ENCODE measurements at regions not wholly inside any gene's neighbourhood (a gene's known extent, or its start where the extent isn't known, plus 50 kb on each side); places are given as distances from the start of the nearest gene placed in this dataset.

GRCh38 chr10:28954211-28954610, 276.9 kb downstream of the BAMBI start:
- no peak for TF ChIP-seq CTCF (optimal IDR thresholded peaks at IDR 0.05 in 1 of 3, IDR thresholded peaks at IDR 0.05 in 1 of 3, conservative IDR thresholded peaks at IDR 0.05 in 1 of 3; ENCODE audit: extremely low read depth in 1 of 3, insufficient read depth in 2 of 3, low read length in 3 of 3)
- no peak for TF ChIP-seq EZH2 (IDR thresholded peaks at IDR 0.05; ENCODE audit: low read length)
- no peak overlapping the region for H3K4me2 ChIP-seq (ENCODE audit: control insufficient read depth, extremely low read depth, insufficient read depth, low read depth, low read length)
- H3K9me3 ChIP-seq (ENCODE audit: control insufficient read depth, low read depth, low read length): no peaks in the 10 kb centered on the region
- H3K36me3 ChIP-seq (ENCODE audit: control insufficient read depth in 2 of 2, extremely low read depth in 1 of 2, insufficient read depth in 2 of 2, low read length in 2 of 2): no peaks in the 10 kb centered on the region
- H3K79me2 ChIP-seq (ENCODE audit: control insufficient read depth, insufficient read depth, low read length): no peaks in the 10 kb centered on the region
- H3K27me3 ChIP-seq (ENCODE audit: control insufficient read depth, extremely low read depth, insufficient read depth, low read length): no peaks in the 10 kb centered on the region
- H3K4me1 ChIP-seq (ENCODE audit: control insufficient read depth, extremely low read depth, insufficient read depth, low read length): no peaks in the 10 kb centered on the region
- FAIRE-seq (no peak), DNase-seq (ENCODE audit: low read depth, low spot score) (no peak)
- no peak overlapping the region for H3K9ac ChIP-seq (ENCODE audit: control insufficient read depth, extremely low read depth, insufficient read depth, low read length)
- no peak overlapping the region for H3K27ac ChIP-seq (ENCODE audit: control insufficient read depth, insufficient read depth, low read length)
- H4K20me1 ChIP-seq (ENCODE audit: control insufficient read depth, extremely low read depth, insufficient read depth, low read length): no peaks in the 10 kb centered on the region
- no peak overlapping the region for H2AFZ ChIP-seq (ENCODE audit: control insufficient read depth, low read length)
- dilution Hi-C loops (cut with MboI; ENCODE audit: extremely low pct_ligation_motif_present, low sequenced_read_pairs): no loop called here
- no peaks in the 10 kb centered on the region for H3K9me1 ChIP-seq (ENCODE audit: control insufficient read depth, extremely low read depth, insufficient read depth, low read length)
- H3K4me3 ChIP-seq (ENCODE audit: control insufficient read depth in 2 of 3, extremely low read depth in 1 of 3, insufficient read depth in 2 of 3, low read depth in 1 of 3, low read length in 3 of 3): no peak overlapping the region

- H3K79me2 ChIP-seq (ENCODE audit: control insufficient read depth, insufficient read depth, low read length): no peaks in the 10 kb centered on the region
- H3K9me3 ChIP-seq (ENCODE audit: control insufficient read depth, low read depth, low read length): no peaks in the 10 kb centered on the region
- no peaks in the 10 kb centered on the region for H3K4me1 ChIP-seq (ENCODE audit: control insufficient read depth, extremely low read depth, insufficient read depth, low read length)
- H3K27ac ChIP-seq (ENCODE audit: control insufficient read depth, insufficient read depth, low read length): no peak overlapping the region
- TF ChIP-seq EZH2 (IDR thresholded peaks at IDR 0.05; ENCODE audit: low read length) (no peak), CTCF (optimal IDR thresholded peaks at IDR 0.05 in 1 of 3, IDR thresholded peaks at IDR 0.05 in 1 of 3, conservative IDR thresholded peaks at IDR 0.05 in 1 of 3; ENCODE audit: extremely low read depth in 1 of 3, insufficient read depth in 2 of 3, low read length in 3 of 3) (no peak)
- FAIRE-seq (no peak), DNase-seq (ENCODE audit: low read depth, low spot score) (no peak)
- H2AFZ ChIP-seq (ENCODE audit: control insufficient read depth, low read length): no peak overlapping the region
- no peaks in the 10 kb centered on the region for H3K9me1 ChIP-seq (ENCODE audit: control insufficient read depth, extremely low read depth, insufficient read depth, low read length)
- H3K4me3 ChIP-seq (ENCODE audit: control insufficient read depth in 2 of 3, extremely low read depth in 1 of 3, insufficient read depth in 2 of 3, low read depth in 1 of 3, low read length in 3 of 3): no peak overlapping the region
- no peaks in the 10 kb centered on the region for H4K20me1 ChIP-seq (ENCODE audit: control insufficient read depth, extremely low read depth, insufficient read depth, low read length)
- no peak overlapping the region for H3K9ac ChIP-seq (ENCODE audit: control insufficient read depth, extremely low read depth, insufficient read depth, low read length)
- no peaks in the 10 kb centered on the region for H3K36me3 ChIP-seq (ENCODE audit: control insufficient read depth in 2 of 2, extremely low read depth in 1 of 2, insufficient read depth in 2 of 2, low read length in 2 of 2)
- H3K4me2 ChIP-seq (ENCODE audit: control insufficient read depth, extremely low read depth, insufficient read depth, low read depth, low read length): no peak overlapping the region
- dilution Hi-C loops (cut with MboI; ENCODE audit: extremely low pct_ligation_motif_present, low sequenced_read_pairs): no loop called here
- H3K27me3 ChIP-seq (ENCODE audit: control insufficient read depth, extremely low read depth, insufficient read depth, low read length): no peaks in the 10 kb centered on the region
These were observed 281.1 kb downstream of the BAMBI start for GRCh38 chr10:28958468-28958867.
